Trophoblast cell (in vitro differentiated cells and primary cell): ENCODE measurements at regions not wholly inside any gene's neighbourhood (a gene's known extent, or its start where the extent isn't known, plus 50 kb on each side); places are given as distances from the start of the nearest gene placed in this dataset.
A peak's percentile ranks its signal among the peaks of the same experiment; 100 is the strongest.
"Not testable (repeated sequence)": the region's sequence is repeated elsewhere in the genome, so short reads cannot be mapped to it uniquely, and the experiment has no call there.

ENCODE experiments used
- DNase-seq, 2 donors: peaks; one replicate each; pipeline ENCODE4 v3.0.0-alpha.2; 2016
- H2AFZ ChIP-seq: 2 replicates; pipeline ENCODE4 v1.6.1; 2013; ENCODE audit warnings: low read length, moderate library complexity, mild to moderate bottlenecking; ENCODE audit not compliant: insufficient read depth, poor library complexity
- H2AK5ac ChIP-seq: 2 replicates; pipeline ENCODE4 v1.6.1; 2013; ENCODE audit warnings: mild to moderate bottlenecking, low read length
- H2BK120ac ChIP-seq: 2 replicates; pipeline ENCODE4 v1.6.1; 2013; ENCODE audit warnings: low read length, mild to moderate bottlenecking, moderate library complexity; ENCODE audit not compliant: insufficient read depth, poor library complexity
- H2BK12ac ChIP-seq: 2 replicates; pipeline ENCODE4 v1.6.1; 2013; ENCODE audit warnings: mild to moderate bottlenecking, low read length, moderate library complexity
- H2BK5ac ChIP-seq: 2 replicates; pipeline ENCODE4 v1.6.1; 2013; ENCODE audit warnings: low read length, low read depth, moderate library complexity, mild to moderate bottlenecking; ENCODE audit not compliant: poor library complexity
- H3K14ac ChIP-seq: 2 replicates; pipeline ENCODE4 v1.6.1; 2013; ENCODE audit warnings: mild to moderate bottlenecking, low read length
- H3K18ac ChIP-seq: 2 replicates; pipeline ENCODE4 v1.6.1; 2013; ENCODE audit warnings: mild to moderate bottlenecking, low read length
- H3K23ac ChIP-seq: 2 replicates; pipeline ENCODE4 v1.6.1; 2013; ENCODE audit warnings: low read length
- H3K27ac ChIP-seq: 2 replicates; pipeline ENCODE4 v1.5.1; 2013; ENCODE audit warnings: low read depth, mild to moderate bottlenecking, inconsistent platforms, low read length, moderate library complexity
- H3K27me3 ChIP-seq: 2 replicates; pipeline ENCODE4 v1.6.1; 2013; ENCODE audit warnings: inconsistent platforms, mild to moderate bottlenecking, low read length, moderate library complexity; ENCODE audit not compliant: insufficient read depth
- H3K36me3 ChIP-seq, 2 experiments: 1 replicate in 1 of 2; 2 replicates in 1 of 2; pipeline ENCODE4 v1.6.1; 2013; ENCODE audit warnings: low read length in 2 of 2, mild to moderate bottlenecking in 2 of 2, moderate library complexity in 1 of 2; ENCODE audit not compliant: insufficient read depth in 2 of 2, control insufficient read depth in 1 of 2
- H3K4ac ChIP-seq: 2 replicates; pipeline ENCODE4 v1.6.1; 2013; ENCODE audit warnings: low read depth, mild to moderate bottlenecking, low read length, moderate library complexity
- H3K4me1 ChIP-seq, 2 experiments: 1 replicate in 1 of 2; 2 replicates in 1 of 2; pipeline ENCODE4 v1.6.1; 2013; ENCODE audit warnings: low read length in 2 of 2, mild to moderate bottlenecking in 2 of 2, moderate library complexity in 1 of 2; ENCODE audit not compliant: insufficient read depth in 2 of 2, control insufficient read depth in 1 of 2
- H3K4me2 ChIP-seq: 2 replicates; pipeline ENCODE4 v1.6.1; 2013; ENCODE audit warnings: inconsistent platforms, mild to moderate bottlenecking, low read length, moderate library complexity
- H3K4me3 ChIP-seq: 2 replicates; pipeline ENCODE4 v1.5.1; 2013; ENCODE audit warnings: mild to moderate bottlenecking, low read depth, low read length, inconsistent platforms
- H3K79me1 ChIP-seq: one replicate; pipeline ENCODE4 v1.6.1; 2013; ENCODE audit warnings: low read length
- H3K79me2 ChIP-seq: 2 replicates; pipeline ENCODE4 v1.6.1; 2013; ENCODE audit warnings: low read length, mild to moderate bottlenecking; ENCODE audit not compliant: control insufficient read depth, insufficient read depth, poor library complexity
- H3K9ac ChIP-seq: 2 replicates; pipeline ENCODE4 v1.6.1; 2013; ENCODE audit warnings: mild to moderate bottlenecking, low read length
- H3K9me3 ChIP-seq: 2 replicates; pipeline ENCODE4 v1.6.1; 2013; ENCODE audit warnings: low read depth, mild to moderate bottlenecking, control low read depth, inconsistent platforms, low read length; ENCODE audit not compliant: insufficient read depth
- H4K12ac ChIP-seq: 2 replicates; pipeline ENCODE4 v1.6.1; 2013; ENCODE audit warnings: low read depth, mild to moderate bottlenecking, low read length, moderate library complexity
- H4K8ac ChIP-seq: 2 replicates; pipeline ENCODE4 v1.6.1; 2013; ENCODE audit warnings: low read depth, mild to moderate bottlenecking, low read length, moderate library complexity
- H4K91ac ChIP-seq: one replicate; pipeline ENCODE4 v1.6.1; 2013; ENCODE audit warnings: low read depth, mild to moderate bottlenecking, low read length, moderate library complexity
- WGBS: extraction: QIAGEN DNeasy Blood & Tissue Kit; methylation state at CpG from one replicate; pipeline ENCODE4 v1.1.7; 2013; ENCODE audit warnings: missing lambda C conversion rate; ENCODE audit not compliant: insufficient read length, insufficient coverage; ENCODE audit errors: extremely low coverage; 5-methylcytosine and 5-hydroxymethylcytosine counted together

DNA sequence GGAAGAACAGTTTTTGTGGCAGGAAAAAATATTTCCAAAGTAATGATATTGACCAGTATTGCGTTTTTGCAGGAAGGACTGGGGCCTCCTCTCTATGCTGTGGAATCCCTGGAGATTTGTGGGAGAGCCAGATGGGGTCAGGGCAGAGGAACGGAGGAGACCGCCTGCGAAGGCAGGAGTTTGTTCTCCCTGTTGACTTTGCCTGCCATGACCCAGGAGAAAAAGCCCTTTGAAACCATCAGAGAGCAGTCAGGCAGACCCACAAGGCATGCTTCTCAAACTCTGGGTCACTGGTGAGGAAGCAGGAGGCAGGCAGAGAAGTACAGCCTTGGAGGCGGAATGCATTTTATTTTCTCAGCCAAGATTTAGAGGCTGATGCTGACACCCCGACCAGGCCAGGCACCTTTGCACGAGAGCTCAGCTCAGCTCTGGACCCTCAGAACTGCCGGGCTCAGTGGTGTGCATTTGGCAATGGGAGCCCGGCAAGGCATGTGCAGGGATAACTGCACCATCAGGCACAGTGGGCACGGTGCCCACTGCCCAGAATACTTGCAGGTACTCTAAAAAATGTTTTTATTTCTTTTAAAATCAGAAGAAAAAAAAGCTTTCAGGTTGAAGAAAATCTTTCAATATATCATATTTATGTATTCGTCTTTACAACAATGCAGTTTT is 410.4 kb downstream of the RPS24 start:
- H3K14ac ChIP-seq: no peak overlapping the region
- no peak for DNase-seq
- H3K9me3 ChIP-seq: peaks cover 3% of the 10 kb centered on the region
- WGBS: no CpG with 5 or more reads among the region's 11 CpGs
- H3K27ac ChIP-seq: no peak overlapping the region
- H3K23ac ChIP-seq: no peak overlapping the region
- peaks cover 21% of the 10 kb centered on the region for H3K79me1 ChIP-seq
- H3K36me3 ChIP-seq: no peaks in the 10 kb centered on the region
- no peaks in the 10 kb centered on the region for H3K27me3 ChIP-seq
- H4K12ac ChIP-seq: no peak overlapping the region
- H4K8ac ChIP-seq: no peak overlapping the region
- H3K4me1 ChIP-seq: peaks cover 5 to 7% of the 10 kb centered on the region in 2 experiments
- H2BK120ac ChIP-seq: no peak overlapping the region
- H3K18ac ChIP-seq: no peak overlapping the region
- H2BK12ac ChIP-seq: no peak overlapping the region
- H2BK5ac ChIP-seq: no peak overlapping the region
- H4K91ac ChIP-seq: no peak overlapping the region
- H3K4ac ChIP-seq: no peak overlapping the region
- no peak overlapping the region for H2AFZ ChIP-seq
- H3K4me3 ChIP-seq: no peak overlapping the region
- H3K4me2 ChIP-seq: no peak overlapping the region
- no peaks in the 10 kb centered on the region for H3K79me2 ChIP-seq
- H2AK5ac ChIP-seq: no peak overlapping the region
- no peak overlapping the region for H3K9ac ChIP-seq

- H2AFZ ChIP-seq, H4K12ac ChIP-seq, H4K8ac ChIP-seq, H3K18ac ChIP-seq, H2BK5ac ChIP-seq, H3K27ac ChIP-seq, H3K9ac ChIP-seq, H3K4ac ChIP-seq, H3K27me3 ChIP-seq, H3K4me1 ChIP-seq, H3K14ac ChIP-seq, H3K36me3 ChIP-seq, DNase-seq, H3K79me2 ChIP-seq, H3K4me2 ChIP-seq, H3K23ac ChIP-seq, H3K4me3 ChIP-seq, H2BK12ac ChIP-seq, H2BK120ac ChIP-seq, H2AK5ac ChIP-seq, H3K9me3 ChIP-seq, H4K91ac ChIP-seq: not testable (repeated sequence)
- H3K79me1 ChIP-seq: peaks cover 17% of the 10 kb centered on the region
- WGBS: no CpG with 5 or more reads among the region's 4 CpGs
Measured at GRCh38 chr10:78444741-78445140, 411.1 kb downstream of the RPS24 start.

GRCh38 chr10:78445308-78445707 is 411.6 kb downstream of the RPS24 start:
- no peak for DNase-seq
- Histone ChIP-seq H3K18ac (no peak overlapping the region), H3K27ac (no peak overlapping the region), H3K23ac (no peak overlapping the region), H3K27me3 (no peaks in the 10 kb centered on the region), H3K79me1 (peaks cover 14% of the 10 kb centered on the region), H2BK120ac (no peak overlapping the region), H3K9me3 (peaks cover 3% of the 10 kb centered on the region), H3K4me2 (no peak overlapping the region), H3K4ac (no peak overlapping the region), H2BK5ac (no peak overlapping the region), H2AFZ (no peak overlapping the region), H4K91ac (no peak overlapping the region), H4K12ac (no peak overlapping the region), H3K14ac (no peak overlapping the region), H3K4me1 (peaks cover under 1 to 5% of the 10 kb centered on the region in 2 experiments), H3K4me3 (no peak overlapping the region), H4K8ac (no peak overlapping the region), H3K79me2 (no peaks in the 10 kb centered on the region), H3K36me3 (no peaks in the 10 kb centered on the region), H2AK5ac (no peak overlapping the region), H3K9ac (no peak overlapping the region), H2BK12ac (no peak overlapping the region)
- WGBS: no CpG with 5 or more reads among the region's 2 CpGs

- Histone ChIP-seq H2BK120ac (peak overlapping the region; percentile 18), H3K4me2 (no peak overlapping the region), H3K9me3 (no peaks in the 10 kb centered on the region), H2AFZ (no peak overlapping the region), H2AK5ac (no peak overlapping the region), H3K23ac (no peak overlapping the region), H4K12ac (no peak overlapping the region), H3K4me3 (no peak overlapping the region), H3K4ac (no peak overlapping the region), H2BK5ac (no peak overlapping the region), H3K27ac (no peak overlapping the region), H4K8ac (no peak overlapping the region), H3K14ac (no peak overlapping the region), H2BK12ac (peak overlapping the region; percentile 18), H3K9ac (no peak overlapping the region), H3K27me3 (no peaks in the 10 kb centered on the region), H3K79me2 (no peaks in the 10 kb centered on the region), H4K91ac (no peak overlapping the region), H3K36me3 (no peaks in the 10 kb centered on the region), H3K4me1 (peaks cover 5 to 14% of the 10 kb centered on the region in 2 experiments), H3K79me1 (peaks cover 2% of the 10 kb centered on the region), H3K18ac (no peak overlapping the region)
- no CpG with 5 or more reads among the region's 4 CpGs for WGBS
- DNase-seq: no peak
Measured at GRCh38 chr10:78448470-78448869, 414.8 kb downstream of the RPS24 start.
